GM12874 (cell line): ENCODE measurements at regions not wholly inside any gene's neighbourhood (a gene's known extent, or its start where the extent isn't known, plus 50 kb on each side); places are given as distances from the start of the nearest gene placed in this dataset.
A peak's percentile ranks its signal among the peaks of the same experiment; 100 is the strongest.

Experiments used
- TF ChIP-seq, protein P1 (sequence below): IDR thresholded peaks from 2 replicates; pipeline ENCODE4 v1.5.1; 2011; ENCODE audit warnings: low read depth, mild to moderate bottlenecking, control low read depth, low read length, moderate library complexity; ENCODE audit not compliant: insufficient read depth

DNA sequence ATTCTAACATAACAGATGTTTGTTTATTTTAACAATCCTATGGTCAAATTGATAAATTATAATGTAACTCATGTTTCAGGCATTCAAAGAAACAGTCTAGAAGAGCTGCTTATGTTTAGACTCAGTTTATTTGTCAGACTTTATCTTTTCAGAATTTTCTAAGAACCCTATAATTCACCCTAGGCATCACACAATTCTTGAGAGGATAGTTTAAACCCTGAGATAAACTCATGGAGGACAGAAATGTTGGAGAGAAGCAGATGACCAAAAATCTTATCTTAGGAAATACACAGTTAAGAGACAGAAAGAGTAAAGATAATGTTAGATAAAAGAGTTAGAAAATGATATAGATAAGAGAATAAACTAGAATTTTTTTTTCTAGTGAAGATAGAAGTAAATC, 1185.7 kb upstream of the SLC10A2 start:
- TF ChIP-seq, protein P1, sequence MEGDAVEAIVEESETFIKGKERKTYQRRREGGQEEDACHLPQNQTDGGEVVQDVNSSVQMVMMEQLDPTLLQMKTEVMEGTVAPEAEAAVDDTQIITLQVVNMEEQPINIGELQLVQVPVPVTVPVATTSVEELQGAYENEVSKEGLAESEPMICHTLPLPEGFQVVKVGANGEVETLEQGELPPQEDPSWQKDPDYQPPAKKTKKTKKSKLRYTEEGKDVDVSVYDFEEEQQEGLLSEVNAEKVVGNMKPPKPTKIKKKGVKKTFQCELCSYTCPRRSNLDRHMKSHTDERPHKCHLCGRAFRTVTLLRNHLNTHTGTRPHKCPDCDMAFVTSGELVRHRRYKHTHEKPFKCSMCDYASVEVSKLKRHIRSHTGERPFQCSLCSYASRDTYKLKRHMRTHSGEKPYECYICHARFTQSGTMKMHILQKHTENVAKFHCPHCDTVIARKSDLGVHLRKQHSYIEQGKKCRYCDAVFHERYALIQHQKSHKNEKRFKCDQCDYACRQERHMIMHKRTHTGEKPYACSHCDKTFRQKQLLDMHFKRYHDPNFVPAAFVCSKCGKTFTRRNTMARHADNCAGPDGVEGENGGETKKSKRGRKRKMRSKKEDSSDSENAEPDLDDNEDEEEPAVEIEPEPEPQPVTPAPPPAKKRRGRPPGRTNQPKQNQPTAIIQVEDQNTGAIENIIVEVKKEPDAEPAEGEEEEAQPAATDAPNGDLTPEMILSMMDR, result no peak

DNA sequence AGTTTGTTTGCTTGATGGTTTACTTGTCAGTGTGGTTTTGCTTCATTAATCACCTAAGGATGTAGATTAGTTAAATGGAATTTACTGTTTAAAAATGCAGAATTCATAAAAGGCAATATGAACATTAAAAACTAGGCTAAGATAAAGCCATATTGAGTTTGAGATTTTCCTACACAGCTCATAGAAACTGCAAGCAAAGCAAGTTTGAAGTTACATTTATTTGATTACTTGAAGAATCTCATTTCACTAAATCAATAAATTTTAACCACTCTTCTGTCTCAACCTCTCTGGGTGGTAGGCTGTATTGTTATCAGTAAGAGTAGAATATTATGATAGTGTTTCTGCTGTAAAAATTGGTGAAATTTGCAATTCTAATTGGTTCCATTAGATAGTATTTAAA, 1180.7 kb upstream of the SLC10A2 start:
- TF ChIP-seq, protein P1, result no peak

DNA sequence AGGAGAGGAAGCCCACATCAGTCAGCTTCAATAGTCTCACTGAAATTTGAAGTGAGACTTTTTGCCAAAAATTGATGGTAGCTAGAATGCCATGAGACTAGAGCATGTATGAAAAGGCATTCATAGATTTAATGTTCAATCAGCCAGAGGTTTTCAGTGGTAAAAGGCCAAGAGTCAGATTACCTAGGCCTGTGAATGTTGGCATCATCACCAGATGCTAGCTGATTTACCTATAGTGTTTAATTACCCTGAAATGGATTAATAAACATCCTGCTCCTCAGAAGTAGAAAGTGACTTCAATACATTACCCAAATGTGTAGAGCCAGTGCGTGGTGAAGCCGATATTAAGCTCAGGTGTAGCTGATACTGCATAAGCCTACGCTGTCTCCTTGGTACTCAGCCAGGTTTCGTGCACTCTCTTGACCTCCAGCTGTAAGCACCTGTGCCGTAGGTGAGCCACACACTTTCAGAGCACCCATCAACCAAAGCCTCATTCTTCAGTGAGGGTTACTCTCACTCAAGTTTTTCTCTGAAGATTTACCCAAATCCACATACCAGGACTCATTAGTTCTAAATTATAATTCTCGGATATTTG, 1140.3 kb upstream of the SLC10A2 start:
- TF ChIP-seq, protein P1, result no peak

DNA sequence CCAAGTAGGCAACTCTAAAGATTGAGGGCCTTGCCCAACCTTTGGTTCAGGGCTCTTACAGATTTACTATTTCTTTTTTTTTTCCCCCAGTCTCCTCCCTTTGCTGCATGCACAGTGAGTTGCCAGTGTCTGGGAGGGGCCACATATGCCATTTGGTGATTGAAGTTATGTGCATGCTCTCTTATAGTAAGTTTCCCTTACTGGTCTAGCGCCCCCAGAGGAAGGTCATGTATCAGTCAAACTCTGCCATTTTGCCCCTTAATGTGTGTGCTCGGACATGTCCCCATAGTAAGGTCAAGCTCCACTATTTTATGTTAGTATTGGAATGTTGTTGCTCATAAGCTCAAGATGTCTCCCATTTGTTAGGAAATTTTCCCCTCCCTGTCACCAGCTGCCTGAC, 1138.0 kb upstream of the SLC10A2 start:
- TF ChIP-seq, protein P1, result peak; percentile 34; the same call in 1 of the 2 replicates

DNA sequence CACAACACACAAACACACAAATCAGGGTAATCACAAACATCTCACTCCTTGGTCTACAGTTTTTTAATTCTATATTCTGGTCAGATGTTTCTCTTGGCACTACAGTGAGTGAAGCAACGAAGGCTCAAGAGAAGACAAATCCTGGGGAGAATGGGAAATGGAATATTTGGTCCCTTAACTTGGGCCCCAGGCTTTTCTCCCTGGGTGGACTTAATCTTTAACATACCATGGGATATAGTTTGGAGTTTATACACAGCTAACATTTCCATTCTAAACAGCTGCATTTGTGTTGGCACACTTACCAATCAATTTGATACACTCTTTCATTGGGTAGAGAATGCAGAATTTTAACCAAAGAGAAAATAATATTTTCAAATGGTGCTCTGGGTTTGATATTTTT, 1132.6 kb upstream of the SLC10A2 start:
- TF ChIP-seq, protein P1, result no peak

DNA sequence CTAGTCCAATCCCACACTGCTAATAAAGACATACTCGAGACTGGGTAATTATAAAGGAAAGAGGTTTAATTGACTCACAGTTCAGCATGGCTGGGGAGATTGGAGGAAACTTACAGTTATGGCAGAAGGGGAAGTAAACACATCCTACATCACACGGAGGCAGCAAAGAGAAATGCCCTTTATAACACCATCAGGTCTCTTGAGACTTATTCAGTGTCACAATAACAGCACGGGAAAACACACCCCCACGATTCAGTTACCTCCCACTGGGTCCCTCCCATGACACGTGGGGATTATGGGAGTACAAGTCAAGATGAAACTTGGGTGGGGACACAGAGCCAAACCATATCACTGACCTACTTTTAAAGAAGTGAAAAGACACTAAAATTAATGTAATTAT, 1130.4 kb upstream of the SLC10A2 start:
- TF ChIP-seq, protein P1, result no peak

DNA sequence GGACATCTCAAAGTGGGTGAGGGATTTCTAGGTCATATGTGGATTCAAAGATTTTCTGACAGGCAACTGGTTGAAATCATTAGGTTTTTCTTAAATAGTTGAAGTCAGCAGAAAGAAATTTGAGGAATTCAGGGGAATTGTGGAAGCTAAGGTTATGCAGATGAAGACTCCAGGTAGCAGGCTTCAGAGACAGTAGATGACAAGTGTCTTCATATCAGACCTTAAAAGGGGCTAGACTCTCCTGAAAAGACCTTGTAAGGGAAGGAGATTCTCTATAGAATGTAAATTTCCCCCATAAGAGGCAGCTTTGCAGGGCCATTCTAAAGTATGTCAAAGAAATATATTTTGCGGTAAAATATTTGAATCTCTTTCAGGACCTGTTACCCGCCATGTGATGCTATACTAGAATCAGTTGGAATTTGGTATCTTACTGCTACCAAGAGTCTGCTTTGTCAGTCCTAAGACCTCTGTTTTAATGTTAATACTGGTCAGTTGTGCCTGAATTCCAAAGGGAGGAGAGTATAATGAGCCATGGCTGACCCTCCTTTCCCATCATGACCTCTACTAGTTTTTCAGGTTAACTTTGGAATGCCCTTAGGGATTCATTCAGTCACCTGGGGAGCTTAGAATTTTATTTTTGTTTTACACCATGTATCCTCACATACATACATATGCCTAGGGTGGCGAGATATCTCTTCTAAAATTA, 1115.5 kb upstream of the SLC10A2 start:
- TF ChIP-seq, protein P1, result no peak
